GM18505 (cell line): ENCODE measurements at regions not wholly inside any gene's neighbourhood (a gene's known extent, or its start where the extent isn't known, plus 50 kb on each side); places are given as distances from the start of the nearest gene placed in this dataset.

Experiments
- ATAC-seq: cut with Tn5 transposase; IDR thresholded peaks from one replicate; pipeline ENCODE4 v1.9.1; 2021; ENCODE audit not compliant: unreplicated experiment
- POLR2A ChIP-seq: IDR thresholded peaks from 4 replicates; pipeline ENCODE4 v1.6.1; 2011; ENCODE audit warnings: borderline replicate concordance; ENCODE audit not compliant: insufficient read depth, insufficient read length; ENCODE audit errors: extremely low read depth

DNA sequence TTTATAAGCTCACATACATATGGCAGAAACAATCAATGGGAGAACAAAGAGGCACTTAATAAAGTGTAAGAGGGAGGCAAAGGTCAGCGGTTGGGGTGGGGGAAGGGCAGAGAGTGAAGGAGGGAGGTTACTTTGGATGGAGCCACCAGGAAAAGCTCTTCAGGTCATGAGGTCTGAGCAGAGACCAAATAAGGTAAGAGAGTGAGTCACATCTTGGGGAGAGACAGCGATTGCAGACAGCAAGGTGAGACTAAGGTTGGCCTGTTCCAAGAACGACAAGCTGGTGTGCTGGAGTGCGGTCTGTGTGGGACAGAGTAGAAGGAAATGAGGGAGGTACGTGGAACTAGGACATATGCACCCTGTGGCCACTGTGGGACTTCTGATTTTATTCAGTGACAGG is 74.3 kb upstream of the TOMM7 start:
- no peak for ATAC-seq
- no peak for TF ChIP-seq POLR2A

DNA sequence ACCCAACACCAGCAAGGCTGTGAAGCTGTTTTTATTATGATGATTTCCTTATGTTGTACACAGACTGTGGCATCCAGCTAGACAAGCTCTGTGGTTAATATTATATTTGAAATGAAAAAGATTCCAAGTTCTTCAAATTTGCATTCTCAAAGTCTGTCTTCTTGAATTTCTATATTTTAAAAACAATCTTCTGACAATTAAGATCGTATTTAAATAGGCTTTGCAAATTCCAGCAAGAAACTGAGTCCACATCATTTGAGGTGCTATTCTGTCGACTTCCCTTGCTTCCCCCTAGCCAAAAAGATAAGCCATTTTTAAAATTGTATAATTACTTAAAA is 73.1 kb upstream of the TOMM7 start:
- no peak for TF ChIP-seq POLR2A
- no peak for ATAC-seq

DNA sequence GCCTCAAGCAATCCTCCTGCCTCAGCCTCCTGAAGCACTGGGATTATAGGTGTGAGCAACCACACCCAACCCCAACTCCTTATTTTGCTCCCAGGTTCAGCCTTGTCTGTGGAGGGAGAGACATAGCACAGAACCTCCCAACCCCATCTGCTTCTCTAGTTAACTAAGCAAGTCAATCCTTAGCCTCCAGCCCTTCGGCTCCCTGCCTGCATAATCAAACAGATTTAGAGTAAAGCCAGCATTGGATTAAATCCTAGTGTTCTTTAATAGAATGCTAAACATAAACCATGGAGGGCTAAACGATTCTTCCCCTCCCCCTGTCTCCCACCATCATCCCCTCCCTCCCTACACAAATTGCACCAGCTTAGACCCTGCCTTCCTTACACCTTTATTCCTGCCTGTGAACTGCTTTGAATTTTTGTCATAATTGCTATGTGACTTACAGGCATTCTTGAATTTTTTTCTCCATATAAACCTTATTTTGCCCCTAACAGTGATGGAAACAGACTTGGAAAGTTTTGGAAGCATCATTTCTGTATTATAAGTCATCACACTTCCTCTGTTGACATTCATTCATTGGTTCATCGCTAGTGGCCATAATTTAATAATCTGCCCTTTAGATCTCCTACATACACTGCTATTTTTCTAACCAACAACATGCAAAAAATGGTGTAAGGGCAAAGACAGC is 72.6 kb upstream of the TOMM7 start:
- no peak for TF ChIP-seq POLR2A
- no peak for ATAC-seq

DNA sequence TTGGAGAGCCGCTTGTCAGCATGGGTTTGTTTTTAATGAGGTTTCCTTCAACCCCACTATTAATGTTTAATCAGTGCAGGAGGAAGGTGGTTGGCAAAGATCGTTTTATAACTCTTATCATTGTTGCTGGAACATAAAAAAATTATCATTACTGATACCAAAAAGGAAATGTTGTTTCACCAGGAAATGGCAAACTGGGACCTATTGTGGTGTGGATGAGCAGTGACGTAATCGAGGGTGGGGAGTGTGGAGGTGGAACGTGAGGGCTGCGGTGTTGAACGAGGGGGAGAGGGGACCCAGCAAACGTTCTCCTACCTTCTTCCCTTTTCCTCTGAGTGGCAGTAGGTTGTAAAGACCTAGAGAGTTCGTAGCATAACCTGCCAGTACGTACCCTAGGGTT is 71.9 kb upstream of the TOMM7 start:
- no peak for ATAC-seq
- no peak for TF ChIP-seq POLR2A

DNA sequence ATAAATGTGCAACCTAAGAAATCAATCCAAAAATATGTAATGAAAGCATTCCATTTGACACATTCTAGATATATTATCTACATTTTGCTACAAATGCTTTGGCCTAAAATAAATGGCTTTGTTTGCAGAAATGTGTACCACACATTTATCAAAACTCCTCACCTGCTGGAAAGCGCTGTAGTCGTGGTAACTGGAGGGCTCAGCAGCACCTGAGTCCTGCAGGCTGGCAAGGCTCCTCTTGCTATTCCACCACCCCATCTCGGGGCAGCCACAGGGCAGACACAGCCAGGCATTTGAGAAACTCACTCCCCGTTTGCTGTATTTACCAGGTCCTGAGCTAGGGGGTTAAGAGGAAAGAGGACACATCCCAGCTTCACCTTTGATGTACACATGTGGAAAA is 68.1 kb upstream of the TOMM7 start:
- ATAC-seq: no peak
- TF ChIP-seq POLR2A: no peak

DNA sequence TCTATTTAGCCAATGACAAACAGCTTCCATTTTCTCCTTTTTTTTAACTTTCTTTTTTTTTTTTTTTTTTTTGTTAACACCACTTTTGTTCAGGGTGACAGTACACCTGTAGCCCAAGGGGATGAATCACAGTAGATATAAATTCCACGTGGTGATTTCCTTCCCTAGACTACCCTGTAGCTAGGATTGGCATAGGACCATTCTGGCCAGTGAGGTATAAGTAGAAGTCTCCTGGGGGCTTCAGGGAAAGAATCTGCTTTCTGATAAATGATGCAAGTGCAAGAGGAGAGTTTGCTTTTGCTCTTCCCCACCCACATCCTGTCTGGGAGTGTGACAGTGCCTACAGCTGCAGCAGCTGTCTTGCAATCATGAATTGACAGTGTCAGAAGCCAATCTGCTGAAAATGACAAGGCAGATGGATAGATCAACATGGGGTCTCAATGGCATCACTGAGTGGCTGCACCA is 63.2 kb upstream of the TOMM7 start:
- ATAC-seq: peak; percentile 87
- TF ChIP-seq POLR2A: peak; percentile 38

DNA sequence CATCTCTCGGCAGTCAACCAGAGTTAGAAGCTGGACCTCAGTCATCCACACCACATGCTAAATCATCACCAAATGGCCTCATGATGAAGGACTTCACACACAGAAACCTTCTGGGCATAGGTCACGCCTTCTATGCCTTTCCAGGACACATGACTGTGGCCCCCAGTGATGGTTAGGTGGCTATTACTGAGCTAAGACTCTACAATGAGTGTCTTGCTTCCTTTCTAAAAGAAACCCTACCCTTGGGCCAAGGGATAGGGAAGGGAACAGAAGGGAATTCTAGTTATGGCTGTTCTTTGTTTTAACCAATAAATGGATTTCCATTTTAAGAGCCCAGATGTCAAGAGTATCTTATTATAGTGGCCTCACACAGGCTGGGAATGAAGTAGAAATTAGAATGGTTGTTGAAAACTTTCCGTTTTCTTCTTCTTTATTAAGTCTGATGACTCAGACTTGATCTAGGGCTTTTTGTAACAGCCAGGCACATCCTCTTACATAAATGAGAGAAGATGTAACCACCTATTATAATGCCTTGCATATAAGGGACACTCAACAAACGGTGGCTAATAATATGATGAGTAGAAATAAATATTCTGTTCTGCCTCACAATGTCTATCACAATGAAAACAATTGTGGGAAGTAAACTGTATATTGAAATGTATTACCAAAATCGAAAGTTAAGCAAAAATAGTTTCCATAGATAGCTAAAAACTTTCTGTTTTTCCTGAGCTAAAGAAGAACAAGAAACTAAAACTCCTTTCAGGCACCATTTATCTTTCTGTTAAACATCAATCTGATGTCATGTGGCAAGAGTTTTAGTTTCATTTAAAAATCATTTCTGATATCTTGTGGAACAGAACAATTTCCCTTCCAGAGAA is 62.5 kb upstream of the TOMM7 start:
- ATAC-seq: peak; percentile 51
- TF ChIP-seq POLR2A: no peak

DNA sequence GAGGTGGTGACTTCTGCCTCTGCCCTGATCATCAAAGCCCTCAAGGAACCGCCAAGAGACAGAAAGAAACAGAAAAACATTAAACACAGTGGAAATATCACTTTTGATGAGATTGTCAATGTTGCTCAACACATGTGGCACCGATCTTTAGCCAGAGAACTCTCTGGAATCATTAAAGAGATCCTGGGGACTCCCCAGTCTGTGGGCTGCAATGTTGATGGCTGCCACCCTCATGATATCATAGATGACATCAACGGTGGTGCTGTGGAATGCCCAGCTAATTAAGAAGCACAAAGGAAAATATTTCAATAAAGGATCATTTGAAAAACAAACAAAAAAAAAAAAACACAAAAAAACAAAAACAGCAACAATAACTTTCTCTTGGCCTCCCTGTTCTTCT is 59.5 kb upstream of the TOMM7 start:
- no peak for ATAC-seq
- no peak for TF ChIP-seq POLR2A

DNA sequence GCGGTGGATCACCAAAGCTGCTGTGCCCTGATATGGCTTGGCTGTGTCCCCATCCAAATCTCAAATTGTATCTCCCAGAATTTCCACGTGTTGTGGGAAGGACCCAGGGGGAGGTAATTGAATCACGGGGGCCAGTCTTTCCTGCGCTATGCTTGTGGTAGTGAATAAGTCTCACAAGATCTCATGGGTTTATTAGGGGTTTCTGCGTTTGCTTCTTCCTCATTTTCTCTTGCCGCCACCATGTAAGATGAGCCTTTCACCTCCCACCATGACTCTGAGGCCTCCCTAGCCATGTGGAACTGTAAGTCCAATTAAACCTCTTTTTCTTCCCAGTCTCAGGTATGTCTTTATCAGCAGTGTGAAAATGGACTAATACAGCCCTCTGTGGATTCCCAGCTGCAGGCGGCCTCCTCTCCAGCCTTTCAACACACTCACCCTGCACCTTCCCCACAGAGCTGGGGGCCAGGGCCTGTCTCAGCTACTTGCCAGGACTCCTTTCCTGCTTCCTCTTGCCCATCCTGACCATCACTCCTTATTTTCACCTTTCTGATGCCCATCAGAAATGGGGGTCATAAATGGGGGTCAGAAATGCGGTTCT is 57.2 kb upstream of the TOMM7 start:
- TF ChIP-seq POLR2A: no peak
- ATAC-seq: no peak

DNA sequence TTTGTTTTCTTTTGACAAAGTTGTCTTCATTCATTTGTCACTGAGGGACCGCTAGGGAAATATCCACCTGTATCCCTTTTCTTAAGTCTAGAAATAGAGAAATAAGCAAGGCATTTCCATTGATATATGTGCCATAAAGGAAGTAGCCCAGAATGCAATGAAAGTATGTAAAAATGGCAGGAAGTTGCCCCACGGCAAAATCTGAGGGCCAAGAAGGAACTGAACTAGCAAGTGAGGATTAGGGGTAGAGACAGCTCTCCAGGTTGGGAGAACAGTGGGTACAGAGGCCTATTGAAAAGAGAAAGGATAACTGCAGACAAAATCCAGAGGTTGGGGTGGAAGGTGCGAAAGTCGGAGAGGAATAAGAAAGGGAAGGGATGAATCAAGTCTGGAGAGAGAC is 56.6 kb upstream of the TOMM7 start:
- ATAC-seq: no peak

DNA sequence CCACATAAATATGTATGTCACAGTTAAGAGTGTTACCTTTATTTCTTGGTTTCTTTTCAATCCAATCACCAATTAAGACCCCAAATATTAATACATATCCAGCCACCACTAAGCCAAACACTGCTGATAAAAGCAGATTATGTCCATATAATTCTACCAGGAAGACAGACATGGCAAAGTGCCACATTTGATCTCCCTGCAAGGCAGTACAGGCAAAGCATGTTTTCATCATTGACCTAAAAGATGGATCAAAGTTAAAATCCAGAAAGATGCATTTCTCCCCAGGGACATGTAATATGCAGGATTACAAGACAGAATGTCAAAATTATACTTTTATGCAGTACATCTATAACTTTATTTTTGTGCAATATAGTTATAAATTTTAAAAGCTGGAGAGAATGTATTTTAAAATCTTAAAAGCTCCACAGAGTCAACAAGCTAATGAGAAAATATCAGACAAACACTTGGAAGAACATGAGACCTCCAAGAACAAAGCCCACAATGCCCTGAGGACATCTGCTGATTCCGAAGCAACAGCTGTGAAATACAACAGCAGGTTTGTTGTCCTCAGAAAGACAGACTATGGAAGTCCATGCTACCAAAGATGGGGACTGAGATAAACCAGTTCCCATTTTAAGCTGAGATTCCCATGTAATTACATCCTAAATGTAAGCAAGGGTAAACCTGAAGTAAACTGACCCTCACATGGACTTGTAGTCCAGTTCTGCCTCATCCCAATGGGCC is 54.5 kb upstream of the TOMM7 start:
- no peak for ATAC-seq
- TF ChIP-seq POLR2A: no peak

More for the DNA sequence above, 56.6 kb upstream of the TOMM7 start:
- no peak for TF ChIP-seq POLR2A

DNA sequence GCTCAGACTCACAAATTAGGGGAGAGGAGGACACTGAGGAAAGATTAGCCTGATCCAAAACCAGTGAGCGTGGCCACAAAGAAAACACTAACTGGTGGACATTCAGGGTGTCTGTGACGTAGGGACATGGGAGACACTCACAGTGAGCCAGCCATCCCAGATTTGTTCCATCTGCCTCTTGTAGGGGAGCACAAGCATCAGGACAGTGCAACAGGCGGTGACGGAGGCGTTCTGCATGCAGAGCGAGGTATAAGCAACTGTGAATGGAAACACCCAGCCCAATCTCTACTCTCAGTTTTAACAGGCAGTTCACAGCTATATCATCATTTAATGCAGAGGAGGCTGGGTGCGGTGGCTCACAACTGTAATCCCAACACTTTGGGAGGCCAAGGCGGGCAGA is 52.8 kb upstream of the TOMM7 start:
- no peak for ATAC-seq
- TF ChIP-seq POLR2A: no peak

DNA sequence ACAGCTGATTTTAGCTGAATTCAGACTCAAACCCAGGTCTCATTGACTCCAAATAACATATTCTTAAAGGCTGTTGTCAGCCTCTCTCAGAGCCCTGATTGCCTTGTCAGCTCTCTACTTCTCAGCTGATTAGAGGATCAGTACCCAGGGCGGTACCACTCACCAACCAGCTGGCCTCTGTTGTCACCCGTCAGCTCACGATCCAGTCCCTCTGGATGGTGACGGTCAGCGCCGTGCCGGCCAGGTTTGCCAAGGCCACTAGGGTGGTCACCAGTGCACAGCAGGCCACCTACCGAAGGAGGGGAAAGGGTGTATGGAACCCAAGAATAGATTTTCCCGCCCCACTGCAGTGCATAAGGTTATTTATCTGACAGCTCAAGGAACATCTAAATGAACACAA is 52.3 kb upstream of the TOMM7 start:
- no peak for TF ChIP-seq POLR2A
- no peak for ATAC-seq
